Heart left ventricle (tissue), 16 donors: ENCODE measurements at regions not wholly inside any gene's neighbourhood (a gene's known extent, or its start where the extent isn't known, plus 50 kb on each side); places are given as distances from the start of the nearest gene placed in this dataset.

Experiments used
- ATAC-seq, 4 donors: fragments of 200-7000 bp; cut with Tn5 transposase; one replicate each; pipeline ENCODE4 v1.9.1; 2020 to 2022; ENCODE audit warnings: moderate library complexity in 4 of 4, mild to moderate bottlenecking in 3 of 4, moderate number of reproducible peaks in 1 of 4
- DNase-seq, 5 donors: peaks; one replicate each; pipeline ENCODE4 v3.0.0-alpha.2; 2020
- H3K27ac ChIP-seq, 12 donors: fragments of 200-600 bp; sonication (generic) in 4 of 12; one replicate each; pipeline versions ENCODE4 v1.5.0 to v1.8.0; 2016 to 2022; ENCODE audit warnings: mild to moderate bottlenecking in 2 of 12
- H3K27me3 ChIP-seq, 9 donors: fragments of 200-600 bp; sonication (generic) in 2 of 9; one replicate each; pipeline versions ENCODE4 v1.5.1 to v1.8.0; 2016 to 2022; ENCODE audit warnings: mild to moderate bottlenecking in 3 of 9
- H3K36me3 ChIP-seq, 9 donors: fragments of 200-600 bp; sonication (generic) in 2 of 9; one replicate each; pipeline versions ENCODE4 v1.5.0 to v1.8.0; 2018 to 2022; ENCODE audit warnings: mild to moderate bottlenecking in 2 of 9
- H3K4me1 ChIP-seq, 12 donors: fragments of 200-600 bp; sonication (generic) in 4 of 12; one replicate each; pipeline versions ENCODE4 v1.5.0 to v1.8.0; 2016 to 2022; ENCODE audit warnings: mild to moderate bottlenecking in 3 of 12
- H3K4me3 ChIP-seq, 12 donors: fragments of 200-600 bp; sonication (generic) in 4 of 12; one replicate each; pipeline versions ENCODE4 v1.5.0 to v1.8.0; 2017 to 2022; ENCODE audit warnings: mild to moderate bottlenecking in 9 of 12, moderate library complexity in 4 of 12
- H3K9me3 ChIP-seq, 12 donors: fragments of 200-600 bp; sonication (generic) in 4 of 12; one replicate each; pipeline versions ENCODE4 v1.5.0 to v1.8.0; 2016 to 2022; ENCODE audit warnings: mild to moderate bottlenecking in 1 of 12
- POLR2A ChIP-seq, 2 donors: fragments of 450-650 bp; IDR thresholded peaks; one replicate each; pipeline ENCODE4 v1.6.1; 2017; ENCODE audit warnings: antibody characterized with exemption in 2 of 2, mild to moderate bottlenecking in 2 of 2, moderate library complexity in 2 of 2
- WGBS, 4 donors: extraction: QIAGEN DNeasy Blood & Tissue Kit in 2 of 4; methylation state at CpG; one replicate each; pipeline versions ENCODE4 v1.1.5 to v1.1.7; 2013 to 2018; 5-methylcytosine and 5-hydroxymethylcytosine counted together
- intact Hi-C, 10 donors: fragments of 100-400 bp; cut with DNase I; formaldehyde crosslinking; loops; one replicate each; pipeline versions ENCODE4 v1.11.1 to v1.14.2; 2022
- TF ChIP-seq, protein P1 (sequence below), 12 donors: fragments of 200-600 bp; sonication (generic) in 4 of 12; IDR thresholded peaks; one replicate each; pipeline versions ENCODE4 v1.5.0 to v1.8.0; 2018 to 2022; ENCODE audit warnings: antibody characterized with exemption in 12 of 12, mild to moderate bottlenecking in 5 of 12
- donor health status: ischemic (EF 13 %, LVEDD 7.1; RV severe dilation, severe dysfunction).
- donor health status: healthy with polysubstance abuse.
- donor health status: DM: no; HTN: yes; CAD: no.
- donor health status: DM: no; HTN: no; CAD: no.
- donor health status: ischemic (EF 25% LVEDD 6.9; RV normal size, moderate dysfunction).
- donor health status: ischemic (EF 25% LVEDD 5.7; RV mildly dilated, moderate dysfunction).
- donor health status: healthy.
- donor health status: DM: yes; HTN: yes; CAD: no.
- donor health status: ischemic (EF 35%, LVEDD 5.7; RV mildly dilated, moderate dysfunction).
- donor health status: nonischemic (EF 11% LVEDD 7.7; RV severe dilation, severe dysfunction).
- donor health status: DM: yes; HTN: yes; CAD: no.
- donor health status: PGD.
- donor health status: ischemic (EF 29% LVEDD 5.4; RV normal size, mild dysfunction).
- donor health status: nonischemic (EF 23%, LVEDD 6.1; RV moderate dilation, normal function).

DNA sequence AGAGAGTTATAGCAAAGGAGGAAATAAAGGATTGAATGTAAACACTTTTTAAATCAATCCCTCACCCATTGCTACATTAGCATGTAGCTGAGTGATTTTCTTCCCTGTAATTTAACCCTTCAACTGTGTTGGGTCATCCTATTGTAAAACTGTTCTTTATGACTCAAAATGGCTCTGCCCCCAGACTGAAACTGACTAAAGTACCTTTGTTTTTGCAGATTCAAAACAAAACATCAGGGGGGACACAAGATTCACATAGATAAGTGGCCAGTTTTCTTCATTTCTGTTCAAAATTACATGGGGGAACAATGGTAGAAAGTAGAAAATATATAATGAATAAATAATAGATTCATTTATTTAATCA, 268.4 kb downstream of the IGSF11 start:
- DNase-seq (no peak), ATAC-seq (no peak)
- Histone ChIP-seq H3K4me1 (no peaks in the 10 kb centered on the region), H3K27me3 (no peaks in the 10 kb centered on the region), H3K36me3 (no peaks in the 10 kb centered on the region), H3K27ac (no peak overlapping the region), H3K9me3 (no peaks in the 10 kb centered on the region), H3K4me3 (no peak overlapping the region)
- TF ChIP-seq, protein P1, sequence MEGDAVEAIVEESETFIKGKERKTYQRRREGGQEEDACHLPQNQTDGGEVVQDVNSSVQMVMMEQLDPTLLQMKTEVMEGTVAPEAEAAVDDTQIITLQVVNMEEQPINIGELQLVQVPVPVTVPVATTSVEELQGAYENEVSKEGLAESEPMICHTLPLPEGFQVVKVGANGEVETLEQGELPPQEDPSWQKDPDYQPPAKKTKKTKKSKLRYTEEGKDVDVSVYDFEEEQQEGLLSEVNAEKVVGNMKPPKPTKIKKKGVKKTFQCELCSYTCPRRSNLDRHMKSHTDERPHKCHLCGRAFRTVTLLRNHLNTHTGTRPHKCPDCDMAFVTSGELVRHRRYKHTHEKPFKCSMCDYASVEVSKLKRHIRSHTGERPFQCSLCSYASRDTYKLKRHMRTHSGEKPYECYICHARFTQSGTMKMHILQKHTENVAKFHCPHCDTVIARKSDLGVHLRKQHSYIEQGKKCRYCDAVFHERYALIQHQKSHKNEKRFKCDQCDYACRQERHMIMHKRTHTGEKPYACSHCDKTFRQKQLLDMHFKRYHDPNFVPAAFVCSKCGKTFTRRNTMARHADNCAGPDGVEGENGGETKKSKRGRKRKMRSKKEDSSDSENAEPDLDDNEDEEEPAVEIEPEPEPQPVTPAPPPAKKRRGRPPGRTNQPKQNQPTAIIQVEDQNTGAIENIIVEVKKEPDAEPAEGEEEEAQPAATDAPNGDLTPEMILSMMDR (IDR thresholded peaks at IDR 0.05): no peak
- no peak for TF ChIP-seq POLR2A (IDR thresholded peaks at IDR 0.05)
- intact Hi-C loops: no loop called here

DNA sequence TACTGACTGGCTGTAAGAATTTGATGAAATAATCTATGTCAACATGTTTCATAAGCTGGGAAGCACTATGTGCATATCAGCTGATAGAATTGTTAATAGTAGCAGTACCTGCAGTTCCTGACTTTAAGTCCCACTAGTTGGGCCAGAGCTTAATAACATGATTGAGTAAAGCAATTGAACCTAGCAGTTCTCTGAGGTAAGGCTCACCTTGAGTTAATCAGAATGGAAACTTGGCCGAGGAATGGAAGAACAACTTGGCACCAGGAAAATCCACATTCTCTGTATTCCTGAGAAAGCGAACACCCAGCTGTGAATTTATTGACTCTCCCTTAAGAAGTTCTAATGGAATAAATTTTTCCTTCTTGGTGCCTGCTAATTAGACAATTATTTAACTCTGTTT, 262.6 kb downstream of the IGSF11 start:
- H3K36me3 ChIP-seq: no peaks in the 10 kb centered on the region
- no peak overlapping the region for H3K4me3 ChIP-seq
- H3K27me3 ChIP-seq: no peaks in the 10 kb centered on the region
- no peak for TF ChIP-seq POLR2A (IDR thresholded peaks at IDR 0.05)
- TF ChIP-seq, protein P1 (IDR thresholded peaks at IDR 0.05): no peak
- ATAC-seq (no peak), DNase-seq (no peak)
- H3K9me3 ChIP-seq: no peaks in the 10 kb centered on the region
- 78 to 88% (median 84%) methylated on average over 2 of the region's 2 CpGs for WGBS, 4 donors
- H3K4me1 ChIP-seq: no peaks in the 10 kb centered on the region
- no peak overlapping the region for H3K27ac ChIP-seq
- intact Hi-C loops: no loop called here

DNA sequence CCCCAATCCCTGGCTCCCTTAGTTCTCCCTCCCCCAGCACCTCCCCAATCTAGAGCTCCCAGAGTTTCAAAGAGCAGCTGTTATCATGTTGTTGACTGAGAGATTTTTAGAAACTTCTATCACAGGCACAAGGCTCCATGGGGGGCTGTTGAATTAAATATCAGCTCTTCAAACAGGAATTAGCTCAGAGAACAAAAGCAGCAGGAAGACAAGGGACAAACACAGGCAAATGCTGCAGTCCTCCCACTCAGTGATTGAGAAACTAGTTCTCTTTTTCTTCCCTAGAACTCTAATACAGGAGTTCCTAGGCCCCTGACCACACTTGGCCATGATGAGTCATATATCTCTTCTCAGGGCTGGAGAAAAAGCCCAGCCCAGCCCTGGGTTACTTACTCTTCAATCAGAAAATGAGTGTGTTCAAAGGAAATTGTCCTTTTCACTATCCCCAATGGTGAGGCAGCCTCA, 262.1 kb downstream of the IGSF11 start:
- Histone ChIP-seq H3K9me3 (no peaks in the 10 kb centered on the region), H3K4me3 (no peak overlapping the region), H3K27ac (no peak overlapping the region), H3K4me1 (no peaks in the 10 kb centered on the region), H3K27me3 (no peaks in the 10 kb centered on the region), H3K36me3 (no peaks in the 10 kb centered on the region)
- no peak for ATAC-seq
- DNase-seq: no peak
- intact Hi-C loops: no loop called here
- TF ChIP-seq POLR2A (IDR thresholded peaks at IDR 0.05): no peak
- TF ChIP-seq, protein P1 (IDR thresholded peaks at IDR 0.05): no peak

DNA sequence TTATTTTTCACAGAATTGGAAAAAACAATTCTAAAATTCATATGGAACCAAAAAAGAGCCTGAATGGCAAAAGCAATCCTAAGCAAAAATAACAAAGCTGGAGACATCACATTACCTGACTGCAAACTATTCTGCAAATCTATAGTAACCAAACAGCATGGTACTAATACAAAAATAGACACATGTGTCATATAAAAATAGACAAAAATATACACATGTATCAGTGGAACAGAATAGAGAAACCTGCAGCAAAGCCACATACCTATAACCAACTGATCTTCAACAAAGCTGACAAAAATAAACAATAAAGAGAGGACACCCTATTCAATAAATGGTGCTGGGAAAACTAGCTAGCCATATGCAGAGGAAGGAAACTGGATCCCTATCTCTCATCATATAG, 259.6 kb downstream of the IGSF11 start:
- TF ChIP-seq, protein P1 (IDR thresholded peaks at IDR 0.05): no peak
- TF ChIP-seq POLR2A (IDR thresholded peaks at IDR 0.05): no peak
- no peak for ATAC-seq

More for the DNA sequence above, 259.6 kb downstream of the IGSF11 start:
- H3K27me3 ChIP-seq: no peaks in the 10 kb centered on the region
- no peak overlapping the region for H3K4me3 ChIP-seq
- intact Hi-C loops: no loop called here
- H3K4me1 ChIP-seq: no peaks in the 10 kb centered on the region
- no peak overlapping the region for H3K27ac ChIP-seq
- no peak for DNase-seq
- no peaks in the 10 kb centered on the region for H3K36me3 ChIP-seq
- no peaks in the 10 kb centered on the region for H3K9me3 ChIP-seq
